ENCODE measurements at regions not wholly inside any gene's neighbourhood (a gene's known extent, or its start where the extent isn't known, plus 50 kb on each side); places are given as distances from the start of the nearest gene placed in this dataset.

DNA sequence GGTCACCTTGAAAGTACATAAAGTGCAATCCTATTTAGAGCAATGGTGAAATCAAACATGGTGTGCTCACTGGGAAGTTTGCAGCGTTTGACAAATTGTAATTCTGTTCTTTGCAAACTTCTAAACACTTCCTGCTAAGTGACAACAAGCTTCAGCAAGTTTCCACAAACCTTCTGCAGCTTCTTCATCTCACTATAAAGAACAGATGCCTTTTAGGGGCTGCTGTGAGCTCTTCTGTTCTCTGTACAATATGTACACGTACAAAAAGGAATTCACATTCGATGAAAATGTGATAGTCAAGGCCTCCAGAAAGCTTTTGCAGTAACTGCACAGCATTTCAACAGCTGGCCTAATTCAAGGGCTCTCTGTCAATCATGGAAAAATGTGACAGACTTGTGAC lies 543.1 kb downstream of the CETN3 start:
- Histone ChIP-seq H3K27me3 (ENCODE audit: control insufficient read depth, insufficient read depth, low read length) (no peaks in the 10 kb centered on the region), H3K4me3 (ENCODE audit: low read depth, low read length) (no peak overlapping the region), H3K36me3 (ENCODE audit: control insufficient read depth, insufficient read depth, low read length) (no peaks in the 10 kb centered on the region)
- POLR2A ChIA-PET = no interaction called here
- TF ChIP-seq, protein P1, sequence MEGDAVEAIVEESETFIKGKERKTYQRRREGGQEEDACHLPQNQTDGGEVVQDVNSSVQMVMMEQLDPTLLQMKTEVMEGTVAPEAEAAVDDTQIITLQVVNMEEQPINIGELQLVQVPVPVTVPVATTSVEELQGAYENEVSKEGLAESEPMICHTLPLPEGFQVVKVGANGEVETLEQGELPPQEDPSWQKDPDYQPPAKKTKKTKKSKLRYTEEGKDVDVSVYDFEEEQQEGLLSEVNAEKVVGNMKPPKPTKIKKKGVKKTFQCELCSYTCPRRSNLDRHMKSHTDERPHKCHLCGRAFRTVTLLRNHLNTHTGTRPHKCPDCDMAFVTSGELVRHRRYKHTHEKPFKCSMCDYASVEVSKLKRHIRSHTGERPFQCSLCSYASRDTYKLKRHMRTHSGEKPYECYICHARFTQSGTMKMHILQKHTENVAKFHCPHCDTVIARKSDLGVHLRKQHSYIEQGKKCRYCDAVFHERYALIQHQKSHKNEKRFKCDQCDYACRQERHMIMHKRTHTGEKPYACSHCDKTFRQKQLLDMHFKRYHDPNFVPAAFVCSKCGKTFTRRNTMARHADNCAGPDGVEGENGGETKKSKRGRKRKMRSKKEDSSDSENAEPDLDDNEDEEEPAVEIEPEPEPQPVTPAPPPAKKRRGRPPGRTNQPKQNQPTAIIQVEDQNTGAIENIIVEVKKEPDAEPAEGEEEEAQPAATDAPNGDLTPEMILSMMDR (IDR thresholded peaks at IDR 0.05; ENCODE audit: insufficient read depth, low read depth, low read length) = no peak
- no peak for DNase-seq (ENCODE audit: low read depth)
- CTCF ChIA-PET = no interaction called here

- CTCF ChIA-PET = no interaction called here
- no peaks in the 10 kb centered on the region for H3K36me3 ChIP-seq (ENCODE audit: control insufficient read depth, insufficient read depth, low read length)
- no peaks in the 10 kb centered on the region for H3K27me3 ChIP-seq (ENCODE audit: control insufficient read depth, insufficient read depth, low read length)
- TF ChIP-seq, protein P1 (IDR thresholded peaks at IDR 0.05; ENCODE audit: insufficient read depth, low read depth, low read length) = no peak
- no peak overlapping the region for H3K4me3 ChIP-seq (ENCODE audit: low read depth, low read length)
- POLR2A ChIA-PET = no interaction called here
- no peak for DNase-seq (ENCODE audit: low read depth)
These were observed 544.6 kb downstream of the CETN3 start for GRCh38 chr5:89864941-89865340.

GRCh38 chr5:89857790-89858189 lies 551.8 kb downstream of the CETN3 start:
- DNase-seq (ENCODE audit: low read depth) = no peak
- H3K36me3 ChIP-seq (ENCODE audit: control insufficient read depth, insufficient read depth, low read length) = no peaks in the 10 kb centered on the region
- CTCF ChIA-PET = no interaction called here
- no peak overlapping the region for H3K4me3 ChIP-seq (ENCODE audit: low read depth, low read length)
- H3K27me3 ChIP-seq (ENCODE audit: control insufficient read depth, insufficient read depth, low read length) = no peaks in the 10 kb centered on the region
- POLR2A ChIA-PET = no interaction called here
- TF ChIP-seq, protein P1 (IDR thresholded peaks at IDR 0.05; ENCODE audit: insufficient read depth, low read depth, low read length) = no peak

GRCh38 chr5:89855417-89855816 lies 554.1 kb downstream of the CETN3 start:
- no peaks in the 10 kb centered on the region for H3K36me3 ChIP-seq (ENCODE audit: control insufficient read depth, insufficient read depth, low read length)
- CTCF ChIA-PET = no interaction called here
- no peaks in the 10 kb centered on the region for H3K27me3 ChIP-seq (ENCODE audit: control insufficient read depth, insufficient read depth, low read length)
- no peak for DNase-seq (ENCODE audit: low read depth)
- TF ChIP-seq, protein P1 (IDR thresholded peaks at IDR 0.05; ENCODE audit: insufficient read depth, low read depth, low read length) = no peak
- POLR2A ChIA-PET = no interaction called here
- no peak overlapping the region for H3K4me3 ChIP-seq (ENCODE audit: low read depth, low read length)

DNA sequence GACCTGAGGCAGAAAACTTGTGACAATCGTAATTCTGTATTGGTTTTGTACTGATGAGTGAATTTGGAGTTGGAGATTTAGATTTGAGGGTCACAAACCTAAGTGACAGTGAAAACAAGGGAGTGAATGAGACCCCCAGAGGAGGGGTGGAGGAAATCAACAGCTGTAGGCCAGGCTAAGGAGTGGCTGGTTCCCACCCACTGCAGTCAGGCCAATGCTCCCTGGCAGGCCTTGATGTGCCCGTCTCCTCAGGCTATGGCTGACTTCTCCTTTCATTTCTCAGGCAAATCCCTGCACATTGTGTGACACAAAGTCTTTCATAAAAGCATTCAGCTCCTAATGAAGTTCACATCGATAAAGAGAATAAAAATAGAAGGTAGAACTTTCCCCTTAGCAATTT lies 557.6 kb downstream of the CETN3 start:
- DNase-seq (ENCODE audit: low read depth) = no peak
- TF ChIP-seq, protein P1 (IDR thresholded peaks at IDR 0.05; ENCODE audit: insufficient read depth, low read depth, low read length) = no peak
- Histone ChIP-seq H3K27me3 (ENCODE audit: control insufficient read depth, insufficient read depth, low read length) (no peaks in the 10 kb centered on the region), H3K4me3 (ENCODE audit: low read depth, low read length) (no peak overlapping the region), H3K36me3 (ENCODE audit: control insufficient read depth, insufficient read depth, low read length) (no peaks in the 10 kb centered on the region)
- POLR2A ChIA-PET = no interaction called here
- CTCF ChIA-PET = no interaction called here

Data from BJ (cell line).